ENCODE measurements at regions not wholly inside any gene's neighbourhood (a gene's known extent, or its start where the extent isn't known, plus 50 kb on each side); places are given as distances from the start of the nearest gene placed in this dataset.

DNA sequence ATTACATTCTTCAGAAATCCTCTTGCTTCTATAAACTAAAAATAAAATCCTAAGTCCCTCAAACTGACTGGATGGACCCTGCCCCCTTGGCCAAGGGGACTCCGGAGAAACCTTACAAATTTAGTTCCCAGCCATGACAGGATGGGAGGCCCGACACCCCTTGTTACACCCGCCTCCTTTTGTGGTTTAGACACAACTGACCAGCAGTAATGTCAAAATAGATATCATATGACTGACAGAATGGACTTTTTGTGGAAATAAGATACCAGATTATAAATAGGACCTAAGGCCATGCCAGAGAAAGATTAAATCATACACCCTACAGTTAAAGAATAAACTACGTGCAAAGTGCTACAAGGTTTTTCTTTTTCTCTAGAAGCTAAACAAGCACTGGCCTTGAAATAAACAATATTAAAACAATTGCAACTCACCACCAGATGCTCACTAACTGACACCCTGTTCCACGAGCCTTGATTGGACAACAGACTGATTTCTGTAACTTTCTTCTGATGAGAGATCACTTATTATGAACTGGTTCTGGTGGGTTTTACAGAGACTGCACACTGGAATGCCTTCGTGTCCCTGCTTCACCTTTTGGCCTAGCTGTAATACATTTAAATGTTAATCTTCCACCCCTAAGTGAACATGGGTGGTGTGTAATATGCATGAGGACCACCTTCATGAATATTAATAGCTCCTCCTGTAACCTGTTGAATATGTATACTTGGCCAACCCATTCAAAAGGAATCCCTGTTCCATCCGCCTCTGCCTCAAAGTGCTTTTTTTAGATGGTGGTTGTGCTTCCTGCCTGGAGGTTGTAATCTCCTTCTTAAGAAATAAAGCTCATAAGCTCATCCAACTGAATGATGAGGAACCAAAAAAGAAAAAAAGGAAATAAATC lies 99.6 kb downstream of the ODF2L start:
- no peak for DNase-seq

- DNase-seq, result no peak
Measured at GRCh38 chr1:86289746-86290145, 106.4 kb downstream of the ODF2L start.

GRCh38 chr1:86289161-86289560 lies 107.0 kb downstream of the ODF2L start:
- no peak for DNase-seq

DNA sequence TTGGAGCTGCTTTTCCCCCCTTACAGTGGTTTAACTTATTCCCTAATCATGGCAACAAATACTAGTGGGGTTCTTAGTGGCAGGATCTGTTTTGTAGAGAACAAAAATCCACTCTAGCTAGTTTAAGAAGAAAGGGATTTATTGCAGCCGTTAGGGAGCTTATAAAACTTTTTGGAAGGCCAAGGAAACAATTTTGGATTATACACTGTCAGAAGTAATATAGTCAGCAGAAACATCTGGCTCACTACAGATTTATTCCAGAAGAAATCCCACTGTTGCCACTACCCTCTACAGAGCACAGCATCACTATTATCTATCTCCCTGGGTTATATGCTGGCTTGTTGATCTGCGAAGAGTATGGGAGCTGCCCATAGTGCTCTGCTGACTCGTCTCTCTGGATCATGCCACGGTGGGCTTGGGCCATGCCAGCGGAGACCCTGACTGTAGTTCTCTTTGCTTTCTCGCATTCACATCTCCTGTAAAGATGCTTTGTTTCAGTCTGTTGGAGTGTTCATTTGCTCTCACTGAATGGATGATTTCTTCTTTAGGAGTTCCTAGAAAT lies 107.5 kb downstream of the ODF2L start:
- no peak for DNase-seq

DNA sequence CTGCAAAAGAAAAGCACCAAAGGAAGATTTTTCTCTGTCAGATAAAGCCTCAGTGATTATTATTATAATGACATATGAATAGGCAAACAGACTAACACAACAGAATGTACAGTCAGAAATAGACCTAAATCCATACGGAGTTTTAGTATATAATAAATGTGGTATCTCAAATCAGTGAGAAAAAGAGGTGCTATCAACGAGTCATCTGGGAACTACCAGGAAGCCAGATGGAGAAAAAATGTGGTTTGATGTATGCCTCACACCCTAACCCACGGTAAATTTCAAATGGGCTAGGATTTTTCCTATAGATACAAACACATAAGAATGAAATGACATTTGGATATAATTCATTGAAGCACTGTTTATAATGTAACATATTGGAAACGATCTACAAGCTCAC lies 110.3 kb downstream of the ODF2L start:
- DNase-seq, result no peak

- no peak for DNase-seq
Measured at GRCh38 chr1:86282611-86283010, 113.5 kb downstream of the ODF2L start.

DNA sequence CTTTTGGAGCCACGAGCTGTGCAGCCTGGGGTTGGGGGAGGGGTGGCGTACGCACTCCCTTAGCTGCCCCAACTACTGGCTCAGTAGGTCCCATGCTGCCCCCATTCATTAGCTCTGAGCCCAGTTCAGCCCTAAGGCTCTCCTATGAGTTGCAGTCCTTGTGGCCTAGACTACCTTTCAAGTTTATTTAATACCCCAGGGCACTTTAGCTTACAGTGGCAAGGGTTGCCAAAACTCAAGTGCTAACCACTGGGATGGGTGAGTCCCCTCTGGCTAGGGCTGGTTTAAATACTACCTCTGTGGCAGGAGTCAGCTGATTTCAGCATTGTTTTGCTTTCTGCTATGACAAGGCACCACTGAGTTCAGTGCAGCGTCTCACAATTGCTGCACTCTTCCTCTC lies 118.2 kb downstream of the ODF2L start:
- DNase-seq, result no peak

- DNase-seq, result no peak
Measured at GRCh38 chr1:86273066-86273465, 116.5 kb upstream of the COL24A1 start.

GRCh38 chr1:86272083-86272482 lies 115.5 kb upstream of the COL24A1 start:
- no peak for DNase-seq

- DNase-seq, result no peak
Measured at GRCh38 chr1:86271046-86271445, 114.5 kb upstream of the COL24A1 start.

DNA sequence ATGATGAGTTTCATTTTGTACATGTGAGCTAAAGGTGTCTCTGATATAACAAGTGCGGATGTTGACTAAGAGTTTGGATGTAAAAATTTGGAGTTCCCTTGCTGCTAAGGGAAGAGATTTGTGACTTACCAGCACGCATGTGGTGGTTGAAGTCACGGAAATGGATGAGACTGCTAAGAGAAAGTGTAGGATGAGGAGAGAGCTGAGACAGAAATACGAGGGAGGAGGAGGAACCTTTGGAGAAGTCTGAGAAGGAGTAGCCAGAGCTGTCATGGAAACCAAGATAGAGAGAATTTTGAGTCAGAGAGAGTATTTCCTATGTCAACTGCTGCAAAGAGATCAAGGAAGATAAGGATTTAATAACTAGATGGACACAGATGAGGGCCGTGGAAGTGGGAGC lies 106.5 kb upstream of the COL24A1 start:
- DNase-seq, result no peak

DNA sequence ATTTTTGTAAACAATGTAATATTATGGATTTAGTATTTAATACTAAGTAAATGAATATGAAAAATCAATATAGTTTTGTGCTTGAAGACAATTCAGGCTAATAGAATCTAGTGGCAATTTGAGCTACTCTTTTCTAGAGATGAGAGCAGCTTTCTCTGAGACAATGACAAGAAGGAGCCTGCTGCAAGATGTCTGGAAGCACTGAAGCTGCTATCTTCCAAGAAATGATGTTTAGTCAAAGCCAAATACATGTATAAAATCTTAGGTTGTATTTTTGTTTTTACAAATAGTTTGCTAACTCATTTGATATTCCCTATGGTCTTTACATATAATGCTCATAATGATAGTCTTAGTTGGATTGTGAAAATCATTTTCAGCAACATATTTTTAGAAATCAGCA lies 103.9 kb upstream of the COL24A1 start:
- DNase-seq, result no peak

DNA sequence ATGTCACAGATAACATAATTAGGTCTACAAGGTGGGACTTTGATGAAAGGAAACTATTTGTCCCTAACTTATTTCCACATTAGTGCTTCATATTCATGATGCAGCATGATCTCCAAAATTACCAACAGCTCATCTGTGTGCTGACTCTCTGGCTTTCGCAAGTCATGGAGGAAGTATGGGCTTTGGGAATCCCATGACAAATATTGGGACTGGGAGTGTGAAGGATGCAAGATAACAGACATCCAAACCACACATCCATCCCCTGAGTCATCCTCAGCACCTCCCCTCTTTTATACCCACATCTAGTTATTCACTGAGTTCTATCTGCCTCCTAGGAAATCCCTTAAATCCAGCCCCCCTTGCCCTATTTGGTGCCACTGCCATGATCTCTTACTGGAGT lies 102.8 kb upstream of the COL24A1 start:
- no peak for DNase-seq

GRCh38 chr1:86258101-86258500 lies 101.5 kb upstream of the COL24A1 start:
- no peak for DNase-seq

DNA sequence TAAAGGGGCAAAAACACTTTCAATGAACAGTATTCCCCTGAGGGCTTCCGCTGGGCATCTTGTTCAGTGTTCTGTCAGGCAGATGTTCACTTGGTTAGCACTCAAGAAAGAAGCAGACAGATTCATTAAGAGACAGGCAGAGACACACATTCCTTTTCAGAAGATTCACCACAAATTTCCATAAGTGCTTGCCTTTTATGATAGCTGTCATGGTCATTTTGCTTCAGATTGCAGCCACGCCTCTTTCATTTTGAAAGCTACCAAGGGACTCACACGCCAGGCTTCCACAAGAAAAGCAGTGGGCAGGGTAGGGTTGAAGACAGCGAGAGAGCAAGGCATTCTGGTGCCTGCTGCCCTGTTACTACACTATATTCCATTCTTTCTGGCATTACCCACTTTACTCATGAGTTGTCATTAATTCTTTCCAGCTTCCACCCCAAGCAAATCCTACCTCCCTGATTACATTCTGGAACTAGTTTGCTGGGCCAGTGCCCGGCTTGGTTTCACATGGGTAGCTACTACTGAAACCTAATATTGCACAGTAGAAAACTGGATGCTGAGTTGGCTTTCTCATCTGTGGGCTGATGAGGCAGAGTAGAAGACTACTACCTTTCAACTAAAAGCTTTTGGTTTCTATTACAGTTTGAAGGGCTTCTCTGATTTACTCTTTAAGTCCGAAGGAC lies 91.2 kb upstream of the COL24A1 start:
- no peak for DNase-seq

DNA sequence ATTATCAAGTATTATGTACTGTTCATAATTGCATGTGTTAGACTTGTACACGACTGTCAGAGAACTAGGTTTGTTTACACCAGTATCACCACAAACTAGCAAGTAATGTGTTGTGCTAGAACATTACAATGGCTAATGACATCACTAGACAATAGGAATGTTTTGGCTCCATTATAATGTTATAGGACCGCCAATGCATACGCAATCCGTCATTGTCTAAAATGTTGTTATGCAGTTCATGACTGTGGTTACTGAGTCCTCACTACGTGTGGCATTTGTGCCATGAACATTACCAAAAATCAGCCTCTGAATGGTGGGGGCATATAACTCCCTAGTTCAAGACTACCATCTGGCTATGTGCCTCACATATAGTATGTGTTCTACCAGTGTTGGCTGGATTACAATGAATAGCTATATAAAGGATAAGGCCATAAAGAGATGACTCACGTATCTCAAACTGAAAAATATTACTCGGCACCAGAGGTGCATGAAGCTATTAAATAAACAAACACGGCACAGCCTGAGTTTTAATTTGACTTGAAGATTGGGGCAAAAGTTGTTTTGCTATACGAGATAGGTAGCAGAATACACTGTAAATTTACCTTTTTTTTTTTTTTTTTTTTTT lies 89.1 kb upstream of the COL24A1 start:
- no peak for DNase-seq

- no peak for DNase-seq
Measured at GRCh38 chr1:86239894-86240293, 83.3 kb upstream of the COL24A1 start.

GRCh38 chr1:86239490-86239889 lies 82.9 kb upstream of the COL24A1 start:
- no peak for DNase-seq

DNA sequence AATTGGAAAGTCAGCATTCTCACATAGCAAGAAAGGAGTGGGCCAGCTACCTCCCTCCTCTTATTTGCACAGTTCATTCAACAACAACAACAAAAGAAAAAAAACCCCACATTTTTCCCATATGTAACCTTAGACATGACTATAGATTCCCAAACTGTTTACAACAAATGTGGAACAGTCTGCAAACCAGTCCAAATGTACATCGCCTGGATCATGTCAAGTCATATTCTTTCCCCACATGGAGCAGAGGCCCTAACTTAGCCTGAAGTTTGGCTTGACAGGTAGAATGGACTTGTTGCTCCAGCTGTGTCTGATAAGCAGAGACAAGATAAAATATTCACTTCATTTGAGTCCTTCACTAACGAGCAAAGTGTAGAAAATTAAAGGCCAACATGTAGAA lies 81.7 kb upstream of the COL24A1 start:
- no peak for DNase-seq

- no peak for DNase-seq
Measured at GRCh38 chr1:86235852-86236251, 79.3 kb upstream of the COL24A1 start.

DNA sequence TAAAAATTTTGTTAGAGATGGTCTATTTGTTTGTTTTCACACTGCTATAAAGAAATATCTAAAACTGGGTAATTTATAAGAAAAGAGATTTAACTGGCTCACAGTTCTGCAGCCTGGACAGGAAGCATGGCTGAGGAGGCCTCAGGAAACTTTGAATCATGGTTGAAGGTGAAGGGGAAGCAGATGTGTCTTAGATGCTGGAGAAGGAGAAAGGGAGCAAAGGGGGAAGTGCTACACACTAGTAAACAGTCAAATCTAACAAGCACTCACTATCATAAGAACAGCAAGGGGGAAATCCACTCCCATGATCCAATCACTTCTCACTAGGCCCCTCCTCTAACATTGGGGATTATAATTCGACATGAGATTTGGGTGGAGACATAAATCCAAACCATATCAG lies 76.8 kb upstream of the COL24A1 start:
- peak; percentile 64 for DNase-seq

GRCh38 chr1:86231076-86231475 lies 74.5 kb upstream of the COL24A1 start:
- no peak for DNase-seq

GRCh38 chr1:86229405-86229975 lies 72.9 kb upstream of the COL24A1 start:
- no peak for DNase-seq
